ENCODE measurements at regions not wholly inside any gene's neighbourhood (a gene's known extent, or its start where the extent isn't known, plus 50 kb on each side); places are given as distances from the start of the nearest gene placed in this dataset.
"Not testable (repeated sequence)": the region's sequence is repeated elsewhere in the genome, so short reads cannot be mapped to it uniquely, and the experiment has no call there.

DNA sequence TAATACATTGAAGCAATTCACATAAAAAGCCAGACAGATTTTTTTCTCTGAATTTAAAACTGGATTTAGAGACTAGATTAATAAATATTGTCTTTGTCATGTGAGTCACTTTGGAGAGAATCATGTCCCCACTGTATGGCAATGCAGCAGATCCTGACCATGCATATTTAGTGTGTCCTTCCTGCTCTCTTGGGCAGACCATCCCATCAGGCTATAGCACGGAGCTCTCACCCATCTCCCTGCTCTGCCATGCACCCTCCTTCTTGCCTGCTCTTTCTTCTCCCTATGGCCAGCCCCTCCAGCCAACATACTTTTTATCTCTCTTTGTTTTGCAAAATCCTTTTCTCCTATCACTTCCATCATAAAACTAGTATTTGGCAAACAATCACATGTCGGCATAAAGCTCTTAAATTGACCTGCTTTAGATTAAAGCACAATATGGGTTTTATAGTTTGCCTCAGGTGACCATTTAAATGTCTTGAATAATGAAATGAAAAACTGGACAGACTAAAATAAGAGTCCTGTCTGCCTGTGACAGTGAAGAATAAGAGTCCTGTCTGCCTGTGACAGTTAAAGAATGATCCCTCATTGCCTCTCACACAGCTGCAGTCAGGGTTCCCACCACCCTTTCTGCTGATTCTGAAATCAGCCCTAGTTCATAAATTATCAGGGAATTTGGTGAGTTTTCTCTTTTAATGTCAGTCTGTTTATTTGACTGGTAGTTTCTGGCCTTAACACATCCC, 315.0 kb upstream of the PLGLB2 start:
- not testable (repeated sequence) for H3K4me3 ChIP-seq; H3K36me3 ChIP-seq; H3K27ac ChIP-seq; H3K9me3 ChIP-seq (replicated peaks); H3K27me3 ChIP-seq (replicated peaks); H3K4me1 ChIP-seq (replicated peaks); DNase-seq (ENCODE audit: low read depth in 1 of 2, low spot score in 2 of 2)

DNA sequence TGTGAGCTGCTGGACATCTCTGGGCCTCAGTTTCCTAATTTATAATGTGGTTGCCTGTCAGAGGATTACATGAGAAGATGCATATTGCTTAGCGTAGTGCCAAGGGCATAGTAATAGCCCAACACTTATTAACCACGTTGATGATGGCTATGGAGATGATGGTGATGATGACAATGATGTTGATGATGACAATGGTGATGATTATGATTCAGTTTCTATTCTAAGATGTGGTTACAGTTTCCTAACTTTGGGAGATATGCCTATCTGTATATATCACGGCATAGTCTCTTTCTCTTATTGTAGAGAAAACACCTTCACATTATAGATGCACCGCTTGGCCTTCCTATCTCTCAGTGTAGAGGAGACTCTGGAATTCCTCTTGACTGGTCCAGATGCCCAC, 311.9 kb upstream of the PLGLB2 start:
- H3K9me3 ChIP-seq (replicated peaks); H3K36me3 ChIP-seq; H3K4me3 ChIP-seq; H3K27ac ChIP-seq; DNase-seq (ENCODE audit: low read depth in 1 of 2, low spot score in 2 of 2); H3K27me3 ChIP-seq (replicated peaks); H3K4me1 ChIP-seq (replicated peaks): not testable (repeated sequence)

DNA sequence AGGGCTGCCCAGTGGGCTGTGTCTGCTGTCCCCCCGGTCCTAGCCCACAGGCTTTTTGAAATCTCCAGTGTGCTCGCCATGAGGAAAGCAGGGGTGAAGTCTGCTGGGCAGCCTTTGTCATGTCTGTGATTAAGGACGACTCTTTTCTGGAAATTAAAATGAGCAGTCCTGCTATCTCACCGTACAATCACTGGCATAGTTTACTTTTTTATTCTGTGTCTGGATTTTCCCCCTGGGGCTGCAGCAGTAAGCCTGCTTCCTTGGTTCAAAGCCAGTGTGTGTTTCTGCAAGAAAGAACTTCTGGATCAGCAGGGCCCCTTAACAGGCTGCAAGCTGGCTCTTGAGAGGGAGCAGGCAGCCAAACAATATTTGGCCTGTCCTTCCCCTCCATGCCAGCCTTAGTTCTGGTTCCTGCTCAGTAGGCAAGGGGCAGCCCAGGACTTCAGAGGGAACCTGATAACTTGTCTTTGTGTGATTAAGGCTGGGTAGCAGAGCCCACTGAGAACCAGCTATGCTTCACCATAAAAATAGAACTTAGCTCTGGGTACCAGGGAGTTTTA, 310.1 kb upstream of the PLGLB2 start:
- not testable (repeated sequence) for H3K27ac ChIP-seq, H3K4me3 ChIP-seq

DNA sequence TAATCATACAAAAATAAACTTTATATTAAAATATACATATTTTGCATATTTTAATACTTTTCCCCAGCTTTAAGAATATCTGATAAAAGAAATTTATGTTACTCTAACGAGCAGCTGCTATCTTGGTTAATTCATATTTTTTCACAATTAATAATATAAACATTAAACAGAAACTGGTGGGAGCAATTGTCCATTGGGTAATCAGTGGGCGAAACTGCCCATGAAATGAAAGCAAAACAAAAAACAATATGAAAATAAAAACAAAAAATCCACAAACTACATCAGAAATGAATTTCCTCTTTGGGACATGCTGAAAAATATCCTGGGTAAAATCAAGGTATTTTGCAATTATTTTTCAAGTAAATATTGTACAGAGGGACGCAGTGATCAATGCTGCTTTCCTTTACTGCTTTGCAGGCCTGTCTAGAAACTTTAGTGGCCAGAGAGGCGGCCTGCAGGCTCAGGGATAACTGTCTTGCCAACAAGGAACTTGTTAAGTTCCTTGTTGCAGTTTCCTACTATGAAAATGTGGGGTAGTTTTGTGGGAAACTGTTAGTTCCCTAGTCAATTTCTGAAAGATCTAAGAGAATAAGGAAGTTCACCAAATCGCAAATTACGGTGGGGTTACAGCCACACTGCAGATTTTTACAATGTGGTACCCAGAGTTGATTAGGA, 309.0 kb upstream of the PLGLB2 start:
- H3K9me3 ChIP-seq (replicated peaks); H3K27ac ChIP-seq; H3K36me3 ChIP-seq; H3K4me3 ChIP-seq; DNase-seq (ENCODE audit: low read depth in 1 of 2, low spot score in 2 of 2); H3K27me3 ChIP-seq (replicated peaks); H3K4me1 ChIP-seq (replicated peaks): not testable (repeated sequence)

More for the DNA sequence above, 310.1 kb upstream of the PLGLB2 start:
- DNase-seq (ENCODE audit: low read depth in 1 of 2, low spot score in 2 of 2); H3K36me3 ChIP-seq; H3K9me3 ChIP-seq (replicated peaks); H3K27me3 ChIP-seq (replicated peaks); H3K4me1 ChIP-seq (replicated peaks): not testable (repeated sequence)

DNA sequence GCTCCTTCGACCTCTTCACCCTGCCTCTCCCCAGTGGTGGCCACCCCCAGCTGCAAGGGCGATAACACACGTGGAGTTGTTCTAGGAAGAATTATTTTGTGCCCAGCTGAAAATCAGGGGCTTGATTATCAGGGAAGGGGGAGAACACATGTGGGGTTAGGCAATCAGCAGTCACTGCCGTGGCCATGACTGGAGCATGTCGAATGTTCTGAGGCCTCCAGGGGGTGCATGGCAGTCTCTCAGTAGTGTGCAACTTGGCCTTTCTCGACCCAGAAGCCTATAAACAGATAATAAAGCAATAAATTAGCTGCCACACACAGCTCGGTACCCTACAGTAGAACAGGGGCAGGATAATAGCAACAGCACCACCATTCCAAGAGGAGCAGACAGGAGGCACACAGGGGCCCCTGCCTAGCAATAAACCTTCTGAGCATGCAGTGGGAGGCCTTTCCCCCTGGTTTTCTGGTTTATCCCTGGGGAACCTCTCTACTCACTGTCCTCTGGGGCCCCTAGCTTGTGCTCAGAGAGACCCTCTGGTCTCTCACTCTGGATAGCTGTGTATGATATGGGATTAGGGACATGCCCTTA, 308.2 kb upstream of the PLGLB2 start:
- H3K9me3 ChIP-seq (replicated peaks); H3K27ac ChIP-seq; H3K4me3 ChIP-seq; DNase-seq (ENCODE audit: low read depth in 1 of 2, low spot score in 2 of 2); H3K36me3 ChIP-seq; H3K4me1 ChIP-seq (replicated peaks); H3K27me3 ChIP-seq (replicated peaks): not testable (repeated sequence)

DNA sequence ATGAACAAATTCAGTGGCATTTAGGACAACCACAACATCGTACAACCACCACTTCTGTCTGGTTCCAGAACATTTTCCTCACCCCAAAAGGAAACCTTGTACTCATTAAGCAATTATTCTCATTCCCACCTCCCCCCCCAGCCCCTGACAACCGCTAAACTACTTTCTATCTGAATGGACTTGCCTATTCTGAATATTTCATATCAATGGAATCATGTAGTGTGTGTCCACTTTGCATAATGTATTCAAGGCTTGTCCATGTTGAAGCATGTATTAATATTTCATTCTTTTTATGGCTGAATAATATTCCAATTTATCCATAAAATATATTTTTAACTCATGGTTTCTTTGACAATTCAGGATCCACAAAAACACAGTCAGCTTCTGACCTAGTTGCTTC, 307.2 kb upstream of the PLGLB2 start:
- H3K36me3 ChIP-seq; H3K9me3 ChIP-seq (replicated peaks); H3K4me1 ChIP-seq (replicated peaks); H3K27me3 ChIP-seq (replicated peaks); DNase-seq (ENCODE audit: low read depth in 1 of 2, low spot score in 2 of 2); H3K4me3 ChIP-seq; H3K27ac ChIP-seq: not testable (repeated sequence)

DNA sequence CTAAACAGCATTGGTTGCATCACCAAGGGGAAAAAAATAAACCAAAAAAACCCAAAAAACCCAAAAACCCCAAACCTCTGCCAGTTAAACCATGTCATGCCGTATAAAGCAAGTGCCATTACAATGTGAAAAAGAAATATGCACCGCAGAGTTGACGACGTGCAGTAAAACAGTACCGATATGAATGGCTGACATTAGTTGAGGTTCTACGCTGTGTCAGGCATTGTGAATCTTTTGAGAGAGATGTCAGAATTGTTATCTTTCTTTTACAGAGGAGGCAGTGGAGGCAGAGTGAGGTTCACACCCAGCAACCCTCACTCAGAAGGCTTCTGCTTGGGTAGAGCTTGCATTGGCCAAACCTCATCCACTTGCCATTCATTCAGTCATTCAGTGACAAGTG, 306.5 kb upstream of the PLGLB2 start:
- H3K27me3 ChIP-seq (replicated peaks); H3K4me3 ChIP-seq; H3K27ac ChIP-seq; H3K36me3 ChIP-seq; H3K4me1 ChIP-seq (replicated peaks); H3K9me3 ChIP-seq (replicated peaks); DNase-seq (ENCODE audit: low read depth in 1 of 2, low spot score in 2 of 2): not testable (repeated sequence)

DNA sequence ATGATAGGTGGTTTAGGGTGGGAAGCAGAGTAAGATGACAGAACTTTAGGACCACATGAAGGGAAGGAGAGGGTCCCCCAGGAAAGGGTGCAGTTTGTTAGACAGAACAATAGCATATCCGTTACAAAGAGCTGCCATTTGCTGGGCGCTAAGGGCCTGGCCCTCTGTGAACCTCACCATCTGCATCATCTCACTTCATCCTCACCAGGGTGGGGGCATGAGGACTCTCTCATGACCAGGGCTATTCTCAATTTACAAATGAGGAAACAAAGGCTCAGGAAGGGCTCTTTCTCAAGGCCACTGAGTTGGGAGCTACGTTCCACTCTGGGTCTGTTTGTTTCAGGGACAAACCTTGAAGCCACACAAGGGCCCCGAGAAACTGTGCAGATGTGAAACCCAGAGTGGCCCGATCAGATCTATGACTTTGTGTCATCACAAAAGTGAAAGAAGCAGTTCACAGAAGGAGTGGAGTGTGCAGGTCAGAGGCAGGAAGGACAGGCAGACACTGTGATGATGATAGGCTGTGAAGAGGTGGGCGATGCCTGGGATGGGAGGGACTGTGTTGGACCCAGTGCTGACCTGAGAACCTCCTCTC, 304.8 kb upstream of the PLGLB2 start:
- H3K4me1 ChIP-seq (replicated peaks); H3K36me3 ChIP-seq: not testable (repeated sequence)

DNA sequence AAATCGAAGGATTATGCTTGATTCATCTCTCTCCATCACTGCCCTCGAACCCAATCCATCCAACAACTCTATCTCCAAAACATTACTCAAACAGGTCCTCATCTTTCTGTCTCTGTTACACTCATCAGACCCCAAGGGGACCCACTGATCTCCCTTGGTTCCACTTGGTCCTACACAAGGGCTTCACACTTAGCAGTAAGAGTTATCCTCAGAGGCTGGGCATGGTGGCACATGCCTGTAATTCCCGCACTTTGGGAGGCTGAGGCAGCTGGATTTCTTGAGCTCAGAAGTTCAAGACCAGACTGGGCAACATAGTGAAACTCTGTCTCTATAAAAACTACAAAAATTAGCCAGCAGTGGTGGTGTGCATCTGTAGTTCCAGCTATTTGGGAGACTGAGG, 302.9 kb upstream of the PLGLB2 start:
- not testable (repeated sequence) for H3K9me3 ChIP-seq (replicated peaks); H3K4me3 ChIP-seq; H3K27ac ChIP-seq; H3K27me3 ChIP-seq (replicated peaks); H3K4me1 ChIP-seq (replicated peaks); DNase-seq (ENCODE audit: low read depth in 1 of 2, low spot score in 2 of 2); H3K36me3 ChIP-seq

More for the DNA sequence above, 304.8 kb upstream of the PLGLB2 start:
- not testable (repeated sequence) for H3K4me3 ChIP-seq; DNase-seq (ENCODE audit: low read depth in 1 of 2, low spot score in 2 of 2); H3K27me3 ChIP-seq (replicated peaks); H3K27ac ChIP-seq; H3K9me3 ChIP-seq (replicated peaks)

DNA sequence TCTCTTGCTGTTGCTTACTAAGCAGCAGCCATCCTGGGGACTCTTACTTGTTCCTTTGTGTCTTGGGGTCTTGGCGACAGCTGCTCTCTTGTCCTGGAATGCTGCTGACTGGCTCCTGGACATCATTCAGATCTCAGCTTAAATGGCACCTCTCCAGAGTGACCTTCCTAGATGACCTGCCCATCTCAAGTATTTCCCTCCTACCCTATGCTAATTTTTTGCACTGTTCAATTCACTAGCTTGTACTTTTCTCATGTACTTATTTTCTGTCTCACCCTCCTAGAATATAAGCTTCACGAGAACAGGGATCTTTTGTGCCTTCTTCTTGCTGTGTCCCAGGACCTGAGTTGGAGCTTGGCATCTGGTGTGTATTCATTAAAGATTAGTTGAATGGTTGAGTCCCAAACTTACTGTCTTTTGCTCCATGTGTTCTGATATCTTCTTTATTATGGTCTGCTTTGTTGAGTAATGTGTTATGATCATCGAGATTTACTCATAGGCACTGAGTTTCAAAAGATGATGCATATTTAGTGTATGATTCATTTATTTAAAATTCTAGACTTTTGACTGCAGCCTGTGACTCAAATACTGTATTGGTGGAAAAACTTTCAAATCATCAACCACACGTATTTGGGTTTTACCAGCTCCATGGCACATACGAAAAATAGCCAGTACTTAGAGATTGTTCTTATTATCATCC, 302.1 kb upstream of the PLGLB2 start:
- DNase-seq (ENCODE audit: low read depth in 1 of 2, low spot score in 2 of 2); H3K27me3 ChIP-seq (replicated peaks); H3K4me3 ChIP-seq; H3K36me3 ChIP-seq; H3K27ac ChIP-seq; H3K9me3 ChIP-seq (replicated peaks); H3K4me1 ChIP-seq (replicated peaks): not testable (repeated sequence)

DNA sequence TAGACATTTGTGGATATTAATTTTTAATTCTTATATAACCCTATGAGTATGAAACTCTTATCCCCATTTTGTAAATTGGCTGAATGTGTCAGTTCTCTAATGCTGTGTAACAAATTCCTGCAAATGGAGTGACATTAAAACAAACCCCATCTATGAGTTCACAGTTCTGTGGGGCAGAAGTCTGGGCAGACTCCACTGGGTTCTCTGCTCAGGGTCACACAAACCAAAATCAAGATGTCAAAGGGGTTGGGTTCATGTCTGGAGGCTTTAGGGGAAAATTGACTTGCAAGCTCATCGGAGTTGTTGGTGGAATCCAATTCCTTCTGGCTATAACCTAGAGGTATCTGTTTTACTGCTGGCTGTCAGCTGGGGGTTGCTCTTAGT, 301.6 kb upstream of the PLGLB2 start:
- H3K4me3 ChIP-seq; H3K9me3 ChIP-seq (replicated peaks); H3K4me1 ChIP-seq (replicated peaks); H3K36me3 ChIP-seq; H3K27me3 ChIP-seq (replicated peaks); H3K27ac ChIP-seq: not testable (repeated sequence)
- DNase-seq (ENCODE audit: low read depth in 1 of 2, low spot score in 2 of 2): peak in 1 of 2 experiments; percentile 34

DNA sequence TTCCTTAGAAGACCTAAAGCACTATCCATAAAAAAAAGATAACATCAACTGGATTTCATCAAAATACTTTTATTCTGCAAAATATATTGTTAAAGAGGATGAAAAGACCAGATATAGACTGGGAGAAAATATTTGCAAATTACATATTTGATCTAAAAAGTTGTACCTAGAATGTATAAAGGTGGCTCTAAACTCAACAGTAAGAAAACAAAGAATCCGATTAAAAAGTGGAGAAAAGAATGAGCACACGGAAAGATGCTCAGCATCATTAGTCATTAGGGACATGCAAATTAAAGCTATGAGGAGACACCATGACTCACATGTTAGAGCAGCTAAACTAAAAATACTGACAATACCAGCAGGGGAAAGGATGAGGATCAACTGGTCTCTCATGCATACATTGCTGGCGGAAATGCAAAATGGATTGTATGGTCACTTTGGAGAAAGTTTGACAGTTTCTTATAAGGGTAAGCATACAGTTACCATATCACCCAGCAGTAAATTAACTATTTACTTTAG, 298.4 kb upstream of the PLGLB2 start:
- not testable (repeated sequence) for DNase-seq (ENCODE audit: low read depth in 1 of 2, low spot score in 2 of 2)

DNA sequence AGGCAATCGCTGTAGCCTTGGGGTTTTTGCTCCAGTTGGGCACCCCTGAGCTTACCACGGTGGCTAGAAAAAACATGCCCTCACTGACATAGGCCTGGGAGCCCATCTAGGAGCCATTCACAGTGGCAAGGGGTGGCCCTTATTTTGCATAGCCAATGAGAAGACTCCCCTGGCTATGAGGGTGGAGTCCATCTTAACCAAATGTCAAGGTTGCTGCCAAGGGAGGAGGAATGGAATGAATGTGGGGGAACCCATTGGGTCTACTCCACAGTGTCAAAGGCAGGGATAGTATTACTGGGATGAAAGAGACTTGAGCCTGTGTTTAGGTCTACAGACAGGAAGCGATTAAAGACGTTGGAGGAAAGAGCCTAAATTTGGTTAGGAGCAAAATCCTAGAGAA, 295.7 kb upstream of the PLGLB2 start:
- H3K9me3 ChIP-seq (replicated peaks); H3K36me3 ChIP-seq; DNase-seq (ENCODE audit: low read depth in 1 of 2, low spot score in 2 of 2); H3K4me3 ChIP-seq; H3K27me3 ChIP-seq (replicated peaks): not testable (repeated sequence)
- peaks cover 18% of the 10 kb centered on the region for H3K4me1 ChIP-seq (replicated peaks)
- peak overlapping the region; percentile 49; the same call in 1 of the 2 replicates for H3K27ac ChIP-seq

More for the DNA sequence above, 298.4 kb upstream of the PLGLB2 start:
- H3K27me3 ChIP-seq (replicated peaks); H3K4me3 ChIP-seq; H3K9me3 ChIP-seq (replicated peaks); H3K36me3 ChIP-seq; H3K27ac ChIP-seq: not testable (repeated sequence)
- peaks cover 17% of the 10 kb centered on the region for H3K4me1 ChIP-seq (replicated peaks)

Data from SJSA1 (cell line).